ENCODE measurements at regions not wholly inside any gene's neighbourhood (a gene's known extent, or its start where the extent isn't known, plus 50 kb on each side); places are given as distances from the start of the nearest gene placed in this dataset.
"Not testable (repeated sequence)": the region's sequence is repeated elsewhere in the genome, so short reads cannot be mapped to it uniquely, and the experiment has no call there.

DNA sequence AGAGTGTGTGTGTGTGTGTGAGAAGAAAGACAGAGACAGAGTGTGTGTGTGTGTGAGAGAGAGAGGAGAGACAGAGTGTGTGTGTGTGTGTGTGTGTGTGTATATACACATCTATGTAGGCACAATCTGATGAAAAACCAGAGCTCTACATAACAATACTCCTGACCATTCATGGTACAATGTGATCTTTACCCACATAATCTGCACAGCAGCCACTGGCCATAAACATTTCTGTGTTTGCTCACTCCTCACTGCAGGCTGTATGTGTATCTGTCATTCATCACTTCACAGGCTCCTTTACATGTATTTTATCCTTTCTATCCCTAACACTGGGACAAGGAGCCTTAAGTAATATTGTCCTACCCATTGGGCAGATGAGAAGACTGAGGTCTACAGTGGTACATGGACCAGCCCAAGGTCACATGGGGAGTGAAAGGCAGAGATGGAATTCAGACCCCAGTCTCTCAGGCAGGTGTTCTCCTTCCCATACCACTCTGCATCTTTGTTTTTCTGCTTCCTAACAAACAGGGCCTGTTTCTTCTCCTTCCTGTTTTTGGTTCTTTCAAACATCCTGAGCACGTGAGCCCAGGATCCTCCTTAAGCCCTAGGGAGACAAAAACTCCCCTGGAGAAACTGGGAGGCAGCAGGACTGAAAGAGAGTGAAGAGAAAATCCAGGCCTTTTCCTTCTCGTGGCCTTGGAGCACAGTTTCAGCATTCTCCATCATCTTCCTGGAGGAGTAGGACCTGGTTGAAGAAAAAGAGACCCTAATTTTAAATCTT lies 201.7 kb upstream of the MSX2 start:
- no peak for DNase-seq (ENCODE audit: low read depth in 3 of 3)

DNA sequence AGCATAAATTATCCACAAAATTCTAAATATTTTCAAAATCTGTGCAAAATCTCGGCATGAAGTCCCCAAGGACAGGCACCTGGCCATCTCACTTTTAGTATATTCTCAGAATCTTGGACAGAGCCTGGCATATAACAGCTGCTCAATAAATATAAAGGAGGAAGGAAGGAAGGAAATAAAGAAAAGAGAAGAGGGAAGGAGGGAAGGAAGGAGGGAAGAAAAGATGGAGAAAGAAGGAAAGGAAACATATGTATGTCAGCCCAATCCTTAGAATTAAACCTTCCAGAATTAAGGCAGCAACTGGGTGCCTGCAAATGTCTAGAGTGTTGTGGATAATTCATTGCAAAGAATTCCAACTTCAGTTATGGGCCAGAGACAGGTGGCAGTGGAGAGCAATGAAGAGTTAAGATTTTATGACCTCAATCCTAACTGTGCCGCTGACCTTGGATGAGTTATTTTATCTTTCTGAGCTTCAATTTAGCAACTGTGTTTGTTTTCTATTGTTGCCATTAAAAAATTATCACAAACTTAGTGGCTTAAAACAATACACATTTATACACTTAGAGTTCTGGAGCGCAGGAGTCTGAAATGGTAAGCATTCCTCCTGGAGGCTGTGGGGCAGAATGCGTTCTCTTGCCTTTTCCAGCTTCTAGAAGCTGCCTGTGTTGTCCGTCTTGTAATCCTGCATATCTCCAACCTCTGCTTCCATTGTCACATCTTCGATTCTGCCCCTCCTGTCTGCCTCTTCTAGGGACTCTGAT lies 200.9 kb upstream of the MSX2 start:
- DNase-seq (ENCODE audit: low read depth in 3 of 3): no peak

GRCh38 chr5:174524351-174524750 lies 200.0 kb upstream of the MSX2 start:
- no peak for DNase-seq (ENCODE audit: low read depth in 3 of 3)

- no peak for DNase-seq (ENCODE audit: low read depth in 3 of 3)
These were observed 198.2 kb upstream of the MSX2 start for GRCh38 chr5:174526177-174526576.

DNA sequence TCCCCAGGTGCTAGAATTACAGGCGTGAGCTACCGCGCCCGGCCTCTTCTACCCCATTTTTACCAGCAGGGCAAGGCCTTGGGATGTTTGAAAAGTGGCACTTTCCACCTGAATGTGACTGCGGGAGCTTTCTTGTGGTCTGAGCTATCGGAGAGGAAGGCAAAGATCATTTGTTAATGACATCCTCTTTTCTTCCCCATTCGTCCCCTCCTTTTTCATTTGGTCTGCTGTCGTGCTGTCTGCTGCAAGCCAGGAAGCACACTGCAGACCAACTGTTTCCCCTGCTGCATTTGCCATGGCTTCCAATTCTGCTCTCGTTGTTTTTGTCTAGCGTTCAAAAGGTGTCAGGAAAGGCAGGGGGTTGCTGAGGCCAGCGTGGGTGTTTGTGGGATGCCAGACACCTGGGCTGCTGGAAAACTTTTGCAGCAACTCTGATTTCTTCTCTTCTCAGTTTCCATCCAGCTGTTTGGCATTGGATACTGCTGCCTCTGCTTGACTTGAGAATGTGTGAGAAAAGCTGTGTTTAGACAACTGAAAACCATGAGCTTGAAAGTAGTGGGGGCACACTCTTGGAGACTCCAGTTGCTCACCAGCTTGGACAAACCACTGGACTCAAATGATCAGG lies 196.4 kb upstream of the MSX2 start:
- no peak for DNase-seq (ENCODE audit: low read depth in 3 of 3)

GRCh38 chr5:174528821-174529544 lies 195.4 kb upstream of the MSX2 start:
- no peak for DNase-seq (ENCODE audit: low read depth in 3 of 3)

GRCh38 chr5:174529925-174530681 lies 194.3 kb upstream of the MSX2 start:
- no peak for DNase-seq (ENCODE audit: low read depth in 3 of 3)

- DNase-seq (ENCODE audit: low read depth in 3 of 3): no peak
These were observed 192.6 kb upstream of the MSX2 start for GRCh38 chr5:174531782-174532191.

DNA sequence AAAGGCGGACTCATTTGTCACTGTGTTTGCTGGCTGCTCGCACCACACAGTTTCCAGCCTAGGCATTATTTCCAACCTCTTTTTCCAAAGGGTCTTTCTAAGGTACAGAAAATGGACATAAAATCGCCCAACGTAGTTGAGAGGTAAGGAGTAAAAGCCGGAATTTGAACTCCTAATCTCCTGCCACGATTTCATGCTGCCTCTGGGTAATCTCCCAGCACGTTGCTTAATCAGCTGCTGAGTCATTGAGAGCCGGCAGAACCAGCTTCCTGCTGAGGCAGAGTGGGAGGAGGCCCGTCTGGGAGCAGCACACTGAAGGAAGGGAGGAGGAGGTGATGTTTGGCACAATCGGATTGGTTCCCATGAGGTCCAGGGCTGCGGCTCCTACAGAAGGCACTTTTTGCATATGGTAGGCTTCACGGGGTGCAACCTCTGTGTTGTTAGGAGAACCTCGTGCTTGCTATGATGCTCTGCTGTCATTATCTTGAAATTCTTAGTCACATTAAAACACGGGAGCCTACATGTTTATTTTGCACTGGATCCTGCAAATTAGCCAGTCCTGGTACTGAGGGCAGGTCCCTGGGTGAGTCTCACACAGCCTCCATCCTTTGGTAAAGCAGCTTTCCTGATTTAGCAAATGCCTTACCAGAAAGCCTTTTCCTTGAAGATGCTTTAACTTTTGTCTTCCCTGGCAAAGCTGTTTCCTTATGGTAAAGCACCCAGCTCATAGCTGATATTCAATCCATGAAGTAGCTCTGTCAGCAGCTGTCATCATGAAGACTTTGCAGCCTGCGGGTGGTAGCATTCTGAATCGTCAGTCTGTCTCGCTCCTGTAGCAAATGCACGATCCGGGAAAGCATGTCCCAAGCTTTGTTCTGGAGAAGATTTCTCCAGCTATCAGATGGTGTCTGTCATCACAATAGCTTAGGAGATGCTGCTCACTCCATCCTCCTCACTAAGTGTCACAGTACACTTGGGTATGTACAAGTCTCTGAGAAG lies 191.6 kb upstream of the MSX2 start:
- DNase-seq (ENCODE audit: low read depth in 3 of 3): peak in 1 of 3 donors; percentile 4

GRCh38 chr5:174533751-174534241 lies 190.6 kb upstream of the MSX2 start:
- no peak for DNase-seq (ENCODE audit: low read depth in 3 of 3)

GRCh38 chr5:174535669-174536068 lies 188.7 kb upstream of the MSX2 start:
- DNase-seq (ENCODE audit: low read depth in 3 of 3): no peak

DNA sequence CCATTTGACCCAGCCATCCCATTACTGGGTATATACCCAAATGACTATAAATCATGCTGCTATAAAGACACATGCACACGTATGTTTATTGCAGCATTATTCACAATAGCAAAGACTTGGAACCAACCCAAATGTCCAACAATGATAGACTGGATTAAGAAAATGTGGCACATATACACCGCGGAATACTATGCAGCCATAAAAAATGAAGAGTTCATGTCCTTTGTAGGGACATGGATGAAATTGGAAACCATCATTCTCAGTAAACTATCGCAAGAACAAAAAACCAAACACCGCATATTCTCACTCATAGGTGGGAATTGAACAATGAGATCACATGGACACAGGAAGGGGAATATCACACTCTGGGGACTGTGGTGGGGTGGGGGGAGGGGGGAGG lies 184.6 kb upstream of the MSX2 start:
- not testable (repeated sequence) for DNase-seq (ENCODE audit: low read depth in 3 of 3)

DNA sequence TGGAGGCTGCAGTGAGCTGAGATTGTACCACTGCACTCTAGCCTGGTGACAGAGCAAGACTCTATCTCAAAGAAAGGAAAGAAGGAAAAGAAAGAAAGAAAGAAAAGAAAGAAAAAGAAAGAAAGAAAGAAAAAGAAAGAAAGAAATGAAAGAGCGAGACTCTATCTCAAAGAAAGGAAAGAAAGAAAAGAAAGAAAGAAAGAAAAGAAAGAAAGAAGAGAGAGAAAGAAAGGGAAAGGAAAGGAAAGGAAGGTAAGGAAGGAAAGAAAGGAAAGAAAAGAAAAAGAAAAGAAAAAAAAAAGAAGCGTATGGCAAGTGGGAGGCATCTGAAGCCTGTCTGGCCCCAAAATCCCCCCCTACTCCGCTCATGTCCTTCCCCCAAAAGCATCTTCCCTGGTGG lies 182.3 kb upstream of the MSX2 start:
- DNase-seq (ENCODE audit: low read depth in 3 of 3): no peak

- DNase-seq (ENCODE audit: low read depth in 3 of 3): no peak
These were observed 181.9 kb upstream of the MSX2 start for GRCh38 chr5:174542471-174542870.

- DNase-seq (ENCODE audit: low read depth in 3 of 3): no peak
These were observed 178.5 kb upstream of the MSX2 start for GRCh38 chr5:174545926-174546325.

DNA sequence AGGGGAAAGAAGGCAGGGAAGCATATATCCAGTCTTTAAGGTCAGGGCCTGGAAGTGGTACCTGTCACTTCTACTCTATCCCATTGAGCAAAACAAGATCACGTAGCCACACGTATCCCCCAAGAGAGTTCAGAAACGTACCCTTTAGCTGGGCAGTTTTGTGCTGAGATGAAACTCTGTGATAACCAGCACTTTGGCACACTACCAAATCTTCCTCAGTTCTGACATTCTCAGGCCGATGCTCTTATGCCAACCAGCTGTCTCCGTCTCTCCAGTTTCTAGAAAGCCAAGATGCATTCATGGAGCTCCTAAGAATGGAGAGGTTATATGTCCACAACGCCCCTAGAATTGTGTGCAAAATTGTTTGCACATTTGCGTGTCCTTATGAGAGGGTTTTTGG lies 176.6 kb upstream of the MSX2 start:
- DNase-seq (ENCODE audit: low read depth in 3 of 3): no peak

DNA sequence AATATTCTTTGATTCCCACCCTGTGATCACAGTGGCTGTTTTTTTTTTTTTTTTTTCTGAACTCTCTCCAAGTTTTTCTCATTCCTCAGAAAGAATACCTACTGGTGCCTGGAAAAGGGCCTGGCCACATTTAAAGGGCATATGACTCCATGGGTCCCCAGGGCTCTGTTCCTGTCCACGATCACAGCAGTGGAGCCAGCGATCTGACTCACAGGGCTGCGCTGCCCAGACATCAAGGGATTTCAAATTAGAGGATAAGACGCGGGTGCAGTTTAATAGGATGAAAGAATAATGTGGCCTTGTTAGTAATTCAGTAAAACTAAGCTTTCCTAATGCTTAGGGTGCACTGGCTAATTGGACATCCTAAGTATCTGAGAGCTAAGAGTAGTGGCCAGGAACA lies 175.1 kb upstream of the MSX2 start:
- no peak for DNase-seq (ENCODE audit: low read depth in 3 of 3)

GRCh38 chr5:174550026-174550425 lies 174.4 kb upstream of the MSX2 start:
- DNase-seq (ENCODE audit: low read depth in 3 of 3): no peak

- DNase-seq (ENCODE audit: low read depth in 3 of 3): no peak
These were observed 172.0 kb upstream of the MSX2 start for GRCh38 chr5:174552428-174552827.

DNA sequence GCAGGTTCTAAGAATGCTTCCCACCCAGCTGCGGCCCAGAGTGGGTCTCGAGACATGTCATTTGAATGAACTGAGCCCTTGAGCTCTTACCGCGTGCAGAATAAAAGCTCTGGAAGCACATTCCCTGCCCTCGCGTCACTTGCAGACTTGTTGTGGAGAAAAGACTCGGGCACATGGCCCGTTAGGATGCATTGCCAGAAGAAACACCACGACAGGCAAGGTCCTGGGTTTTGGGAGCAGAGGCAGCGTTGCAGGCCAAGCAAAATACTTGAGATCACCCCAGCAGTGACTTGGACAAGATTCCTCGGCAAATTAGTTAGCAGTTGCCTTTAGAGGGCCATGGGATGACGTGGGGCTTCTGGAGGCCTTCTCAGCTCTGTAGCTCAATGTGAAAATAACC lies 170.8 kb upstream of the MSX2 start:
- DNase-seq (ENCODE audit: low read depth in 3 of 3): no peak
